ENCODE measurements at regions not wholly inside any gene's neighbourhood (a gene's known extent, or its start where the extent isn't known, plus 50 kb on each side); places are given as distances from the start of the nearest gene placed in this dataset.

GRCh38 chr13:22736768-22737092, 444.0 kb upstream of the SGCG start:
- no peak for TF ChIP-seq EZH2 (IDR thresholded peaks at IDR 0.05; ENCODE audit: borderline replicate concordance, insufficient read depth, low read depth, low read length, poor library complexity, severe bottlenecking)
- TF ChIP-seq, protein P1, sequence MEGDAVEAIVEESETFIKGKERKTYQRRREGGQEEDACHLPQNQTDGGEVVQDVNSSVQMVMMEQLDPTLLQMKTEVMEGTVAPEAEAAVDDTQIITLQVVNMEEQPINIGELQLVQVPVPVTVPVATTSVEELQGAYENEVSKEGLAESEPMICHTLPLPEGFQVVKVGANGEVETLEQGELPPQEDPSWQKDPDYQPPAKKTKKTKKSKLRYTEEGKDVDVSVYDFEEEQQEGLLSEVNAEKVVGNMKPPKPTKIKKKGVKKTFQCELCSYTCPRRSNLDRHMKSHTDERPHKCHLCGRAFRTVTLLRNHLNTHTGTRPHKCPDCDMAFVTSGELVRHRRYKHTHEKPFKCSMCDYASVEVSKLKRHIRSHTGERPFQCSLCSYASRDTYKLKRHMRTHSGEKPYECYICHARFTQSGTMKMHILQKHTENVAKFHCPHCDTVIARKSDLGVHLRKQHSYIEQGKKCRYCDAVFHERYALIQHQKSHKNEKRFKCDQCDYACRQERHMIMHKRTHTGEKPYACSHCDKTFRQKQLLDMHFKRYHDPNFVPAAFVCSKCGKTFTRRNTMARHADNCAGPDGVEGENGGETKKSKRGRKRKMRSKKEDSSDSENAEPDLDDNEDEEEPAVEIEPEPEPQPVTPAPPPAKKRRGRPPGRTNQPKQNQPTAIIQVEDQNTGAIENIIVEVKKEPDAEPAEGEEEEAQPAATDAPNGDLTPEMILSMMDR (IDR thresholded peaks at IDR 0.05): no peak

Data from B cell (primary cell).